ENCODE measurements at regions not wholly inside any gene's neighbourhood (a gene's known extent, or its start where the extent isn't known, plus 50 kb on each side); places are given as distances from the start of the nearest gene placed in this dataset.

- TF ChIP-seq CTCF (IDR thresholded peaks at IDR 0.05; ENCODE audit: low read length) (no peak), EZH2 (optimal IDR thresholded peaks at IDR 0.05; ENCODE audit: low read depth, low read length) (no peak), EZH2phosphoT487 (IDR thresholded peaks at IDR 0.05; ENCODE audit: low read length) (no peak)
Measured at GRCh38 chr10:113279262-113279661, 273.6 kb upstream of the HABP2 start.

Data from MM.1S (cell line).